HG03520 (cell line): ENCODE measurements at regions not wholly inside any gene's neighbourhood (a gene's known extent, or its start where the extent isn't known, plus 50 kb on each side); places are given as distances from the start of the nearest gene placed in this dataset.

Source experiments
- ATAC-seq: cut with Tn5 transposase; IDR thresholded peaks from one replicate; pipeline ENCODE4 v1.9.1; 2021; ENCODE audit warnings: mild to moderate bottlenecking, moderate library complexity; ENCODE audit not compliant: unreplicated experiment

GRCh38 chr2:157178874-157179273 is 78.6 kb upstream of the GALNT5 start:
- ATAC-seq, result no peak

- no peak for ATAC-seq
Observed at GRCh38 chr2:157179324-157180105, 78.0 kb upstream of the GALNT5 start.

GRCh38 chr2:157180359-157180758 is 77.1 kb upstream of the GALNT5 start:
- no peak for ATAC-seq

- ATAC-seq, result no peak
Observed at GRCh38 chr2:157181234-157181633, 76.3 kb upstream of the GALNT5 start.

GRCh38 chr2:157182204-157182709 is 75.2 kb upstream of the GALNT5 start:
- no peak for ATAC-seq

- ATAC-seq, result no peak
Observed at GRCh38 chr2:157182834-157183396, 74.6 kb upstream of the GALNT5 start.

GRCh38 chr2:157184161-157184895 is 73.2 kb upstream of the GALNT5 start:
- ATAC-seq, result no peak

- ATAC-seq, result no peak
Observed at GRCh38 chr2:157185476-157186227, 71.9 kb upstream of the GALNT5 start.

GRCh38 chr2:157190151-157190550 is 67.4 kb upstream of the GALNT5 start:
- no peak for ATAC-seq

- ATAC-seq, result no peak
Observed at GRCh38 chr2:157191186-157191585, 66.3 kb upstream of the GALNT5 start.

GRCh38 chr2:157192445-157193423 is 64.8 kb upstream of the GALNT5 start:
- peak; percentile 84 for ATAC-seq

- no peak for ATAC-seq
Observed at GRCh38 chr2:157193461-157193860, 64.0 kb upstream of the GALNT5 start.

GRCh38 chr2:157194097-157194688 is 63.3 kb upstream of the GALNT5 start:
- ATAC-seq, result peak; percentile 58

- ATAC-seq, result no peak
Observed at GRCh38 chr2:157194844-157195243, 62.7 kb upstream of the GALNT5 start.

- ATAC-seq, result no peak
Observed at GRCh38 chr2:157196956-157197355, 60.5 kb upstream of the GALNT5 start.

- no peak for ATAC-seq
Observed at GRCh38 chr2:157197848-157198247, 59.7 kb upstream of the GALNT5 start.

GRCh38 chr2:157203651-157204050 is 53.9 kb upstream of the GALNT5 start:
- no peak for ATAC-seq

GRCh38 chr2:157204401-157204800 is 53.1 kb upstream of the GALNT5 start:
- ATAC-seq, result no peak

GRCh38 chr2:157206916-157207315 is 50.6 kb upstream of the GALNT5 start:
- ATAC-seq, result no peak
